ENCODE measurements at regions not wholly inside any gene's neighbourhood (a gene's known extent, or its start where the extent isn't known, plus 50 kb on each side); places are given as distances from the start of the nearest gene placed in this dataset.

DNA sequence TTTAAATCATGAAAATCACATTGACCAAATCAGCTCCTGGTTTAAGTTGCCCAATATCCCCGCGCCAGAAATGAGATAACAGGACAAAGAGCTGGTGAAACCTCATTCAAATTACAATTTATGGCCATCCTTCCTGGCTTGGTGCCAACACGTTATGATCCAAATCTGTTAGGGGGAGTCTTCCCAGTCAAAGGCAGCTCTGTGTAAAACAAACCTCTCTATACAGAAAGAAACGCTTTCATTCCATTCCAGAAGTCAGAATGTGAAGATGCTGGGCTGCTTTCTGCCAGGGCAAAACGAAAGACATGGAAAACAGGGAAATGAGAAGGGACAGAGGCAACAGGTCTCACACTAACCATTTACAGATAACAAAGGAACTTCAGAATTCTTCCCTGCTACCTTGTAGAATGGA, 53.5 kb upstream of the TIAM1 start:
- no peak overlapping the region for H3K27ac ChIP-seq (ENCODE audit: poor library complexity, severe bottlenecking)
- H3K4me1 ChIP-seq (ENCODE audit: insufficient read depth, poor library complexity, severe bottlenecking): no peaks in the 10 kb centered on the region
- TF ChIP-seq, protein P1, sequence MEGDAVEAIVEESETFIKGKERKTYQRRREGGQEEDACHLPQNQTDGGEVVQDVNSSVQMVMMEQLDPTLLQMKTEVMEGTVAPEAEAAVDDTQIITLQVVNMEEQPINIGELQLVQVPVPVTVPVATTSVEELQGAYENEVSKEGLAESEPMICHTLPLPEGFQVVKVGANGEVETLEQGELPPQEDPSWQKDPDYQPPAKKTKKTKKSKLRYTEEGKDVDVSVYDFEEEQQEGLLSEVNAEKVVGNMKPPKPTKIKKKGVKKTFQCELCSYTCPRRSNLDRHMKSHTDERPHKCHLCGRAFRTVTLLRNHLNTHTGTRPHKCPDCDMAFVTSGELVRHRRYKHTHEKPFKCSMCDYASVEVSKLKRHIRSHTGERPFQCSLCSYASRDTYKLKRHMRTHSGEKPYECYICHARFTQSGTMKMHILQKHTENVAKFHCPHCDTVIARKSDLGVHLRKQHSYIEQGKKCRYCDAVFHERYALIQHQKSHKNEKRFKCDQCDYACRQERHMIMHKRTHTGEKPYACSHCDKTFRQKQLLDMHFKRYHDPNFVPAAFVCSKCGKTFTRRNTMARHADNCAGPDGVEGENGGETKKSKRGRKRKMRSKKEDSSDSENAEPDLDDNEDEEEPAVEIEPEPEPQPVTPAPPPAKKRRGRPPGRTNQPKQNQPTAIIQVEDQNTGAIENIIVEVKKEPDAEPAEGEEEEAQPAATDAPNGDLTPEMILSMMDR (IDR thresholded peaks at IDR 0.05; ENCODE audit: poor library complexity, severe bottlenecking): no peak
- ATAC-seq (ENCODE audit: low read depth): no peak
- no peaks in the 10 kb centered on the region for H3K36me3 ChIP-seq (ENCODE audit: low read depth)
- no peaks in the 10 kb centered on the region for H3K9me3 ChIP-seq (ENCODE audit: severe bottlenecking)
- DNase-seq (ENCODE audit: low spot score): no peak
- no peak overlapping the region for H3K4me3 ChIP-seq (ENCODE audit: severe bottlenecking)
- H3K27me3 ChIP-seq (ENCODE audit: insufficient read depth, poor library complexity, severe bottlenecking): no peaks in the 10 kb centered on the region

DNA sequence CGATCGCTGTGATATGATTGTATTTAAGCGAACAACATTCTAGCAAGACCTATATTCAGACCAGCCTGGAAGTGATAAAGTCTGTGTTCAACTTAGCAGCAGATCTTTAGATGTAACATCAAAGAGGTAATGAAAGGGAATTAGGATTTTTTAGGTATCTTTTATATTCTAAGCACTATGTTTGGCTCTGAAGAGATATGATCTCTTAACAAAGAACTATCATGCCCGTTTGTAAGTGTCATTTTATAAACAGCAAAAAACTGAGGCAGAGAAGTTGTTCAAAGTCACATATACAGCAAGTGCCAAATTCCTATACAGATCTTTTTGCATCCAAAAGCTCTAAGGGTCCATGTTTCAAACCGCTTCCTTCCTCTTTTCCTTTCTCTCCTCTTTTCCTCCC, 53.0 kb upstream of the TIAM1 start:
- Histone ChIP-seq H3K4me1 (ENCODE audit: insufficient read depth, poor library complexity, severe bottlenecking) (no peaks in the 10 kb centered on the region), H3K27me3 (ENCODE audit: insufficient read depth, poor library complexity, severe bottlenecking) (no peaks in the 10 kb centered on the region), H3K36me3 (ENCODE audit: low read depth) (no peaks in the 10 kb centered on the region), H3K27ac (ENCODE audit: poor library complexity, severe bottlenecking) (no peak overlapping the region), H3K9me3 (ENCODE audit: severe bottlenecking) (no peaks in the 10 kb centered on the region), H3K4me3 (ENCODE audit: severe bottlenecking) (no peak overlapping the region)
- no peak for ATAC-seq (ENCODE audit: low read depth)
- DNase-seq (ENCODE audit: low spot score): no peak
- TF ChIP-seq, protein P1 (IDR thresholded peaks at IDR 0.05; ENCODE audit: poor library complexity, severe bottlenecking): no peak

DNA sequence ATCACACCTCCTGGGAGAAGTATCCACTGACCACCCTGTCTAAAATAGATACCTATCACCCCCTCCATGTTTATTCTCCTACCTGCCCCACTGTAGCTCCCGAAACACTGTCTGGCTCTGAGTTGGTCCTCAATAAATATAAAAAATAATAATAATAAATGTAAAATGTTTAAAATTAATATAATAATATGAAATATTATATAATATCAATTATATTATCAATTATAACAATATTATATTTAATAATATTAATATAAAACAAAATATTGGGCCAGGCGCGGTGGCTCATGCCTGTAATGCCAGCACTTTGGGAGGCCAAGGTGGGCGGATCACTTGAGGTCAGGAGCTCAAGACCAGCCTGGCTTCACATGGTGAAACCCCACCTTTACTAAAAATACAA, 52.3 kb upstream of the TIAM1 start:
- Histone ChIP-seq H3K9me3 (ENCODE audit: severe bottlenecking) (no peaks in the 10 kb centered on the region), H3K4me3 (ENCODE audit: severe bottlenecking) (no peak overlapping the region), H3K27me3 (ENCODE audit: insufficient read depth, poor library complexity, severe bottlenecking) (no peaks in the 10 kb centered on the region), H3K36me3 (ENCODE audit: low read depth) (no peaks in the 10 kb centered on the region), H3K27ac (ENCODE audit: poor library complexity, severe bottlenecking) (no peak overlapping the region), H3K4me1 (ENCODE audit: insufficient read depth, poor library complexity, severe bottlenecking) (no peaks in the 10 kb centered on the region)
- TF ChIP-seq, protein P1 (IDR thresholded peaks at IDR 0.05; ENCODE audit: poor library complexity, severe bottlenecking): no peak
- no peak for DNase-seq (ENCODE audit: low spot score)
- ATAC-seq (ENCODE audit: low read depth): no peak

DNA sequence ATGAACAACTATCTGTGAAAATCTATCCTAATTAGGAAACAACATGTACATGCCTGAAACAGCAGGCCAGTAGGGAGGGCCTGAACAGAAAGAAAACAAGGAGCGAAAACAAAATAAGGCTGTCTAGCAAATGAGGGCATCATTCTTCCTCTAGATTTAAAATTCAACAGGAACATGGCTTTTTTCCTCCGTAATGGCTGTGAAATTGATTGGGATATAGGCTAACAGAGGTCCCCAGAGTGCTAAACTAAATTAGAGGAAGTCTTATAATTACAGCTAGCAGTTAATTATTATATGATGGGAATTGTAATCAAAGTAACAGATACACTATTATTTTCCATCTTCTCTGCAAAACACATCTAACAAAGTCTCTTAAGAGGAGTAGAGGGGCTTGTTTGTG, 51.7 kb upstream of the TIAM1 start:
- DNase-seq (ENCODE audit: low spot score): no peak
- Histone ChIP-seq H3K27ac (ENCODE audit: poor library complexity, severe bottlenecking) (no peak overlapping the region), H3K36me3 (ENCODE audit: low read depth) (no peaks in the 10 kb centered on the region), H3K4me1 (ENCODE audit: insufficient read depth, poor library complexity, severe bottlenecking) (no peaks in the 10 kb centered on the region), H3K9me3 (ENCODE audit: severe bottlenecking) (no peaks in the 10 kb centered on the region), H3K4me3 (ENCODE audit: severe bottlenecking) (no peak overlapping the region), H3K27me3 (ENCODE audit: insufficient read depth, poor library complexity, severe bottlenecking) (no peaks in the 10 kb centered on the region)
- TF ChIP-seq, protein P1 (IDR thresholded peaks at IDR 0.05; ENCODE audit: poor library complexity, severe bottlenecking): no peak
- no peak for ATAC-seq (ENCODE audit: low read depth)

DNA sequence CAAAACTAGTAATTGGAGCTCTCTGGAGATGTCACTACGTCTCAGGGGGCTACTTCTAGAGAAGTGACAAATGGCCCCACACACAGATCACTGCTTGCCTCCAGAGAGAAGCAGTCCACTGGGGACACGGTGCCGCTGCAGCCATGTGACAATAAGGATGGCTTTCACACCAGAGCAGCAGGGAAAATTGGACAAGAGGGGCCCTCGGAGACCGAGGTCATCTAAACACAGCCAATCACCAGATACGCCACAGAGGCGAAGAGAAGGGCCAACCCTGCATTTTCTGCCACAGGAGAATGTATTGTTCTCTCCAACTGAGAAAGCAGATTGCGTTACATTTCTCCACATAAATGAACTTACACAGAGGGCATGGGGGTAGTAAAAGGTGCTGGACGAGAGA, 51.2 kb upstream of the TIAM1 start:
- TF ChIP-seq, protein P1 (IDR thresholded peaks at IDR 0.05; ENCODE audit: poor library complexity, severe bottlenecking): no peak
- H3K27me3 ChIP-seq (ENCODE audit: insufficient read depth, poor library complexity, severe bottlenecking): no peaks in the 10 kb centered on the region
- no peak overlapping the region for H3K27ac ChIP-seq (ENCODE audit: poor library complexity, severe bottlenecking)
- ATAC-seq (ENCODE audit: low read depth): no peak
- no peaks in the 10 kb centered on the region for H3K4me1 ChIP-seq (ENCODE audit: insufficient read depth, poor library complexity, severe bottlenecking)
- DNase-seq (ENCODE audit: low spot score): no peak
- no peaks in the 10 kb centered on the region for H3K36me3 ChIP-seq (ENCODE audit: low read depth)
- H3K4me3 ChIP-seq (ENCODE audit: severe bottlenecking): no peak overlapping the region
- no peaks in the 10 kb centered on the region for H3K9me3 ChIP-seq (ENCODE audit: severe bottlenecking)

Data from RWPE2 (cell line).